Right lobe of liver (tissue), 6 donors: ENCODE measurements at regions not wholly inside any gene's neighbourhood (a gene's known extent, or its start where the extent isn't known, plus 50 kb on each side); places are given as distances from the start of the nearest gene placed in this dataset.
"Not testable (repeated sequence)": the region's sequence is repeated elsewhere in the genome, so short reads cannot be mapped to it uniquely, and the experiment has no call there.

Experiments
- ATAC-seq, 4 donors: fragments of 200-7000 bp; cut with Tn5 transposase; one replicate each; pipeline ENCODE4 v1.9.1; 2020; ENCODE audit warnings: mild to moderate bottlenecking in 4 of 4, moderate library complexity in 4 of 4
- DNase-seq, 3 donors: peaks; one replicate each; pipeline ENCODE4 v3.0.0-alpha.2; 2020
- H3K27ac ChIP-seq, 3 donors: fragments of 200-600 bp; one replicate each; pipeline ENCODE4 v1.8.0; 2022
- H3K27me3 ChIP-seq, 2 donors: fragments of 200-600 bp; one replicate each; pipeline ENCODE4 v1.8.0; 2022
- H3K36me3 ChIP-seq, 4 donors: fragments of 200-600 bp; sonication (generic) in 1 of 4; one replicate each; pipeline versions ENCODE4 v1.5.1 to v1.8.0; 2017 to 2022; ENCODE audit warnings: control low read depth in 1 of 4
- H3K4me1 ChIP-seq, 4 donors: fragments of 200-600 bp; sonication (generic) in 1 of 4; one replicate each; pipeline versions ENCODE4 v1.5.1 to v1.8.0; 2017 to 2022; ENCODE audit warnings: control low read depth in 1 of 4
- H3K4me3 ChIP-seq, 3 donors: fragments of 200-600 bp; one replicate each; pipeline ENCODE4 v1.8.0; 2022
- H3K9me3 ChIP-seq, 4 donors: fragments of 200-600 bp; sonication (generic) in 1 of 4; one replicate each; pipeline versions ENCODE4 v1.5.1 to v1.8.0; 2017 to 2022; ENCODE audit warnings: control low read depth in 1 of 4
- CTCF ChIP-seq, 4 donors: fragments of 200-600 bp in 3 of 4; fragments of 450-650 bp in 1 of 4; IDR thresholded peaks; one replicate each; pipeline versions ENCODE4 v1.5.1 to v1.8.0; 2016 to 2022; ENCODE audit warnings: antibody characterized with exemption in 4 of 4, mild to moderate bottlenecking in 2 of 4
- POLR2A ChIP-seq: fragments of 450-650 bp; IDR thresholded peaks from one replicate; pipeline ENCODE4 v1.6.1; 2017; ENCODE audit warnings: antibody characterized with exemption, mild to moderate bottlenecking
- whole genome bisulfite sequencing: methylation state at CpG from one replicate; pipeline ENCODE4 v1.1.6; 2018; ENCODE audit warnings: low coverage, low lambda C conversion rate; ENCODE audit not compliant: insufficient coverage; ENCODE audit errors: missing lambda C conversion rate; 5-methylcytosine and 5-hydroxymethylcytosine counted together
- intact Hi-C, 2 donors: fragments of 100-400 bp; cut with DNase I; formaldehyde crosslinking; loops; one replicate each; pipeline versions ENCODE4 v1.11.2 to v1.14.1; 2022
- donor health status: DM: no; HTN: yes; CAD: no.
- donor health status: DM: no; HTN: no; CAD: no.
- donor health status: DM: no; HTN: no; CAD: no.
- donor health status: DM: no; HTN: yes; CAD: no.
- donor health status: DM: no; HTN: yes; CAD: no.

GRCh38 chr14:97138801-97139200 is 341.6 kb downstream of the VRK1 start:
- Histone ChIP-seq H3K4me1 (no peaks in the 10 kb centered on the region), H3K27ac (no peak overlapping the region), H3K36me3 (no peaks in the 10 kb centered on the region), H3K4me3 (no peak overlapping the region), H3K9me3 (no peaks in the 10 kb centered on the region), H3K27me3 (no peaks in the 10 kb centered on the region)
- WGBS, result 62% methylated on average over 4 of the region's 4 CpGs
- ATAC-seq, result no peak
- no peak for DNase-seq
- TF ChIP-seq CTCF (IDR thresholded peaks at IDR 0.05) (no peak), POLR2A (no peak)
- intact Hi-C loops, result no loop called here

- no peak for TF ChIP-seq POLR2A
- no peak for TF ChIP-seq CTCF (IDR thresholded peaks at IDR 0.05)
- Histone ChIP-seq H3K4me3 (no peak overlapping the region), H3K27me3 (no peaks in the 10 kb centered on the region), H3K36me3 (no peaks in the 10 kb centered on the region), H3K27ac (no peak overlapping the region), H3K9me3 (no peaks in the 10 kb centered on the region), H3K4me1 (no peaks in the 10 kb centered on the region)
- ATAC-seq (no peak), DNase-seq (no peak)
- WGBS, result 90% methylated on average over 1 of the region's 1 CpG
- intact Hi-C loops, result no loop called here
These were observed 345.8 kb downstream of the VRK1 start for GRCh38 chr14:97143011-97143410.

- no peak overlapping the region for H3K27ac ChIP-seq
- WGBS, result 47% methylated on average over 4 of the region's 4 CpGs
- TF ChIP-seq POLR2A (no peak), CTCF (IDR thresholded peaks at IDR 0.05) (no peak)
- H3K36me3 ChIP-seq, result no peaks in the 10 kb centered on the region
- no peak for DNase-seq
- no peak for ATAC-seq
- no peaks in the 10 kb centered on the region for H3K9me3 ChIP-seq
- intact Hi-C loops, result no loop called here
- no peaks in the 10 kb centered on the region for H3K4me1 ChIP-seq
- H3K4me3 ChIP-seq, result no peak overlapping the region
- H3K27me3 ChIP-seq, result no peaks in the 10 kb centered on the region
These were observed 346.3 kb downstream of the VRK1 start for GRCh38 chr14:97143456-97143855.

- ATAC-seq, H3K9me3 ChIP-seq, intact Hi-C loops, H3K4me1 ChIP-seq, DNase-seq, H3K27ac ChIP-seq, H3K4me3 ChIP-seq, H3K27me3 ChIP-seq, H3K36me3 ChIP-seq: not testable (repeated sequence)
These were observed 350.8 kb downstream of the VRK1 start for GRCh38 chr14:97148021-97148420.

- no peak overlapping the region for H3K27ac ChIP-seq
- TF ChIP-seq POLR2A (no peak), CTCF (IDR thresholded peaks at IDR 0.05) (no peak)
- intact Hi-C loops, result no loop called here
These were observed 352.6 kb downstream of the VRK1 start for GRCh38 chr14:97149775-97150174.

More at GRCh38 chr14:97149775-97150174, 352.6 kb downstream of the VRK1 start:
- Histone ChIP-seq H3K27me3 (no peaks in the 10 kb centered on the region), H3K9me3 (no peaks in the 10 kb centered on the region), H3K4me1 (no peaks in the 10 kb centered on the region), H3K36me3 (no peaks in the 10 kb centered on the region), H3K4me3 (no peak overlapping the region)
- 41% methylated on average over 3 of the region's 3 CpGs for WGBS
- DNase-seq (no peak), ATAC-seq (no peak)
